HCT116 (cell line): ENCODE measurements at regions not wholly inside any gene's neighbourhood (a gene's known extent, or its start where the extent isn't known, plus 50 kb on each side); places are given as distances from the start of the nearest gene placed in this dataset.

Experiments
- ATAC-seq: fragments of 200-7000 bp; cut with Tn5 transposase; 2 replicates; pipeline ENCODE4 v1.9.1; 2020; ENCODE audit warnings: mild to moderate bottlenecking, moderate library complexity
- BruUV-seq: library from RNA; stranded (reverse); fragments of 400-500 nt; replicated peaks from 2 replicates; lab custom pipeline; 2021; lab: Mats Ljungman, UMichigan
- CTCF ChIA-PET: fragments of 300-600 bp; sonication (Branson Sonifier 250); formaldehyde crosslinking; loops from one replicate; lab custom pipeline; 2021; ENCODE audit warnings: antibody characterized with exemption; lab: Charles Lee
- POLR2A ChIA-PET: fragments of 300-600, 350-600 bp; sonication (Branson Sonifier 250); formaldehyde crosslinking; loops from one replicate; lab custom pipeline; 2021; ENCODE audit warnings: antibody characterized with exemption; lab: Charles Lee
- RAD21 ChIA-PET, 2 experiments: fragments of 300-600 bp; sonication (Branson Sonifier 250); formaldehyde crosslinking; loops; one replicate each; lab custom pipeline; 2023; ENCODE audit warnings: low total read pairs in 2 of 2; ENCODE audit not compliant: uncharacterized antibody in 2 of 2, unreplicated experiment in 2 of 2, low non-redundant PET in 1 of 2; lab: Charles Lee
- DNase-seq: peaks from one replicate; pipeline ENCODE4 v3.0.0-alpha.2; 2010; ENCODE audit warnings: low read depth, low spot score
- H2AFZ ChIP-seq: fragments of 200-600 bp; shearing (Covaris generic), sonication (generic); 2 replicates; pipeline ENCODE4 v1.6.1; 2017; ENCODE audit warnings: low read depth, mixed run types, mixed read lengths, antibody characterized with exemption, low read length; ENCODE audit not compliant: poor library complexity, severe bottlenecking
- H3K27ac ChIP-seq: 2 replicates; pipeline ENCODE4 v1.5.1; 2012; ENCODE audit warnings: low read depth, low read length
- H3K27me3 ChIP-seq: fragments of 200-600 bp; sonication (generic); 2 replicates; pipeline ENCODE4 v1.6.1; 2016; ENCODE audit warnings: mixed run types, low read length, mixed read lengths; ENCODE audit not compliant: insufficient read depth
- H3K36me3 ChIP-seq, 2 experiments: fragments of 200-500 bp in 1 of 2; fragments of 200-600 bp in 1 of 2; sonication (Bioruptor generic) in 1 of 2; sonication (generic) in 1 of 2; 2 replicates each; pipeline versions ENCODE4 v1.5.1 to v1.6.1; 2014 to 2016; ENCODE audit warnings: low read length in 2 of 2, inconsistent platforms in 1 of 2, mixed read lengths in 1 of 2, mixed run types in 1 of 2; ENCODE audit not compliant: insufficient read depth in 2 of 2, control insufficient read depth in 1 of 2
- H3K4me1 ChIP-seq, 2 experiments: fragments of 200-600 bp in 1 of 2; sonication (generic) in 1 of 2; 2 replicates each; pipeline versions ENCODE4 v1.5.1 to v1.6.1; 2012 to 2017; ENCODE audit warnings: low read length in 2 of 2, inconsistent platforms in 1 of 2, mild to moderate bottlenecking in 1 of 2, mixed read lengths in 1 of 2, mixed run types in 1 of 2, moderate library complexity in 1 of 2; ENCODE audit not compliant: insufficient read depth in 2 of 2, control insufficient read depth in 1 of 2
- H3K4me2 ChIP-seq: fragments of 200-600 bp; sonication (generic); 2 replicates; pipeline ENCODE4 v1.6.1; 2017; ENCODE audit warnings: mixed run types, low read length, mixed read lengths
- H3K4me3 ChIP-seq, 2 experiments: fragments of 200-600 bp in 1 of 2; sonication (generic) in 1 of 2; replicated peaks in 1 of 2; 2 replicates each; pipeline ENCODE4 v1.5.1; 2011 to 2016; ENCODE audit warnings: low read length in 2 of 2, control low read depth in 1 of 2, low read depth in 1 of 2, mild to moderate bottlenecking in 1 of 2, mixed read lengths in 1 of 2, mixed run types in 1 of 2
- H3K79me2 ChIP-seq: fragments of 200-600 bp; sonication (generic); 2 replicates; pipeline ENCODE4 v1.6.1; 2017; ENCODE audit warnings: mild to moderate bottlenecking, mixed run types, low read length, moderate library complexity, mixed read lengths; ENCODE audit not compliant: insufficient read depth
- H3K9ac ChIP-seq: fragments of 200-600 bp; sonication (generic); 2 replicates; pipeline ENCODE4 v1.6.1; 2016; ENCODE audit warnings: low read length, mixed read lengths
- H3K9me2 ChIP-seq: fragments of 200-600 bp; sonication (generic), shearing (Covaris generic); 2 replicates; pipeline ENCODE4 v1.6.1; 2017; ENCODE audit warnings: mixed run types, mild to moderate bottlenecking, moderate library complexity; ENCODE audit not compliant: insufficient read depth
- H3K9me3 ChIP-seq, 2 experiments: fragments of 200-500 bp in 1 of 2; fragments of 200-600 bp in 1 of 2; sonication (Bioruptor generic) in 1 of 2; sonication (generic) in 1 of 2; 2 replicates each; pipeline ENCODE4 v1.6.1; 2014 to 2017; ENCODE audit warnings: low read length in 2 of 2, mixed read lengths in 2 of 2, inconsistent platforms in 1 of 2, low read depth in 1 of 2, mild to moderate bottlenecking in 1 of 2, mixed run types in 1 of 2, moderate library complexity in 1 of 2; ENCODE audit not compliant: control insufficient read depth in 1 of 2, insufficient read depth in 1 of 2
- H4K20me1 ChIP-seq: fragments of 200-600 bp; sonication (generic), shearing (Covaris generic); 2 replicates; pipeline ENCODE4 v1.6.1; 2017; ENCODE audit warnings: mixed run types, mild to moderate bottlenecking, moderate library complexity; ENCODE audit not compliant: insufficient read depth
- CEBPB ChIP-seq: IDR thresholded peaks from 2 replicates; pipeline ENCODE4 v1.6.1; 2012; ENCODE audit warnings: low read depth
- EZH2phosphoT487 ChIP-seq: fragments of 200-600 bp; IDR thresholded peaks from 2 replicates; pipeline ENCODE4 v1.6.1; 2018; ENCODE audit warnings: antibody characterized with exemption, borderline replicate concordance
- TCF7L2 ChIP-seq: IDR thresholded peaks from 2 replicates; pipeline ENCODE4 v1.7.0; 2011; ENCODE audit warnings: borderline replicate concordance, inconsistent platforms; ENCODE audit not compliant: insufficient read depth, insufficient read length; ENCODE audit errors: extremely low read depth
- ZNF274 ChIP-seq: fragments of 200-500 bp; sonication (Bioruptor generic); IDR thresholded peaks from 2 replicates; pipeline ENCODE4 v1.6.1; 2014; ENCODE audit warnings: mild to moderate bottlenecking, low read depth, low read length, inconsistent platforms
- intact Hi-C: fragments of 100-400 bp; cut with micrococcal nuclease; formaldehyde crosslinking; loops from 2 replicates; pipeline ENCODE4 v1.10.0; 2022
- TF ChIP-seq, protein P1 (sequence below): IDR thresholded peaks from 2 replicates; pipeline ENCODE4 v1.6.1; 2012
- TF ChIP-seq, protein P2 (sequence below): IDR thresholded peaks from 2 replicates; pipeline ENCODE4 v1.6.1; 2012; ENCODE audit warnings: low read depth

DNA sequence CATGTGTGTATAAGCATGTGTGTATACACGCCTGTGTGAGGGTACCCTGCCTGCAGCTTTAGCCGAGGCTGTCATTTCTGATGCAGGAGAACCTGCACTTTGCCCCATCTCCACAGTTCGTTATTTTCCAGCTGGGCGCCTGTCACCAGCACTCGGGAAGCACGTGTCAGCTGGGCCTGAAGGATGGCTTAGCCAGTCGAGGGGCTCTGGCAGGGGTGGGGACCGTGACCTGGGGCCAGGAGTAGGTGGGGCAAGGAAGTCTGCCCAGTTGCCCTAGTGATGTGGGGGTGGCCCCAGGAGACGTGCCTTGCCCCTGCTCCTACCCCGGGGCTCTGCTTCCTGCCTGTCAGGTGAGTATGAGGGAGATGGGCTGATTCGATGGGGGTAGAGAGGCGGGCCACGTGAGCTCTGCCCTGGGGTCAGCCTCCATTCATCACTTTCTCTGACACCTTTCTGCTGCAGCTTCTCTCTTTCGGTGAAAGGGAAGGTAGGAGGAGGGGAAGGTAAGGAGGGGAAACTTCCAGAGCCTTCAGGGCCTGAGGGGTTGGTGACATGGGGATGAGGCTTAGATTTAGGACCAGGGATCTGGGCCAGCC, 130.6 kb upstream of the SKOR2 start:
- CTCF ChIA-PET, result no interaction called here
- no peak overlapping the region for H3K9ac ChIP-seq
- no TSS peak for BruUV-seq
- POLR2A ChIA-PET, result no interaction called here
- no peaks in the 10 kb centered on the region for H3K9me3 ChIP-seq
- no peaks in the 10 kb centered on the region for H3K79me2 ChIP-seq
- H3K27me3 ChIP-seq, result peaks cover 41% of the 10 kb centered on the region
- no peak overlapping the region for H2AFZ ChIP-seq
- H3K36me3 ChIP-seq, result no peaks in the 10 kb centered on the region
- H3K4me3 ChIP-seq, result no peak overlapping the region
- no peaks in the 10 kb centered on the region for H4K20me1 ChIP-seq
- ATAC-seq, result no peak
- H3K9me2 ChIP-seq, result no peaks in the 10 kb centered on the region
- H3K4me2 ChIP-seq, result no peak overlapping the region
- RAD21 ChIA-PET, result no interaction called here
- TF ChIP-seq CEBPB, result no peak
- no peak for TF ChIP-seq ZNF274
- no peak for TF ChIP-seq TCF7L2
- TF ChIP-seq, protein P1, sequence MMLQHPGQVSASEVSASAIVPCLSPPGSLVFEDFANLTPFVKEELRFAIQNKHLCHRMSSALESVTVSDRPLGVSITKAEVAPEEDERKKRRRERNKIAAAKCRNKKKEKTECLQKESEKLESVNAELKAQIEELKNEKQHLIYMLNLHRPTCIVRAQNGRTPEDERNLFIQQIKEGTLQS, result no peak
- TF ChIP-seq, protein P2, sequence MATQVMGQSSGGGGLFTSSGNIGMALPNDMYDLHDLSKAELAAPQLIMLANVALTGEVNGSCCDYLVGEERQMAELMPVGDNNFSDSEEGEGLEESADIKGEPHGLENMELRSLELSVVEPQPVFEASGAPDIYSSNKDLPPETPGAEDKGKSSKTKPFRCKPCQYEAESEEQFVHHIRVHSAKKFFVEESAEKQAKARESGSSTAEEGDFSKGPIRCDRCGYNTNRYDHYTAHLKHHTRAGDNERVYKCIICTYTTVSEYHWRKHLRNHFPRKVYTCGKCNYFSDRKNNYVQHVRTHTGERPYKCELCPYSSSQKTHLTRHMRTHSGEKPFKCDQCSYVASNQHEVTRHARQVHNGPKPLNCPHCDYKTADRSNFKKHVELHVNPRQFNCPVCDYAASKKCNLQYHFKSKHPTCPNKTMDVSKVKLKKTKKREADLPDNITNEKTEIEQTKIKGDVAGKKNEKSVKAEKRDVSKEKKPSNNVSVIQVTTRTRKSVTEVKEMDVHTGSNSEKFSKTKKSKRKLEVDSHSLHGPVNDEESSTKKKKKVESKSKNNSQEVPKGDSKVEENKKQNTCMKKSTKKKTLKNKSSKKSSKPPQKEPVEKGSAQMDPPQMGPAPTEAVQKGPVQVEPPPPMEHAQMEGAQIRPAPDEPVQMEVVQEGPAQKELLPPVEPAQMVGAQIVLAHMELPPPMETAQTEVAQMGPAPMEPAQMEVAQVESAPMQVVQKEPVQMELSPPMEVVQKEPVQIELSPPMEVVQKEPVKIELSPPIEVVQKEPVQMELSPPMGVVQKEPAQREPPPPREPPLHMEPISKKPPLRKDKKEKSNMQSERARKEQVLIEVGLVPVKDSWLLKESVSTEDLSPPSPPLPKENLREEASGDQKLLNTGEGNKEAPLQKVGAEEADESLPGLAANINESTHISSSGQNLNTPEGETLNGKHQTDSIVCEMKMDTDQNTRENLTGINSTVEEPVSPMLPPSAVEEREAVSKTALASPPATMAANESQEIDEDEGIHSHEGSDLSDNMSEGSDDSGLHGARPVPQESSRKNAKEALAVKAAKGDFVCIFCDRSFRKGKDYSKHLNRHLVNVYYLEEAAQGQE, result no peak
- TF ChIP-seq EZH2phosphoT487, result no peak
- no peak for DNase-seq
- no peak overlapping the region for H3K27ac ChIP-seq
- intact Hi-C loops, result no loop called here
- no peaks in the 10 kb centered on the region for H3K4me1 ChIP-seq
